ENCODE measurements at regions not wholly inside any gene's neighbourhood (a gene's known extent, or its start where the extent isn't known, plus 50 kb on each side); places are given as distances from the start of the nearest gene placed in this dataset.

- no peaks in the 10 kb centered on the region for H4K20me1 ChIP-seq (replicated peaks; ENCODE audit: control insufficient read depth, insufficient read depth, low read length)
- DNase-seq (ENCODE audit: extremely low read depth in 1 of 4, low spot score in 3 of 4) (no peak), ATAC-seq (no peak), FAIRE-seq (no peak)
- no peak for TF ChIP-seq SNIP1 (IDR thresholded peaks at IDR 0.05; ENCODE audit: low read depth)
- no peak for TF ChIP-seq GTF2E2 (tag; IDR thresholded peaks at IDR 0.05)
- TF ChIP-seq HNRNPK (IDR thresholded peaks at IDR 0.05; ENCODE audit: low read depth, low read length, poor library complexity, severe bottlenecking): peak; percentile 81
- no peak for TF ChIP-seq SRSF9 (IDR thresholded peaks at IDR 0.05; ENCODE audit: borderline replicate concordance, low read depth, low read length)
- TF ChIP-seq DLX4 (CRISPR knock-in tag; IDR thresholded peaks at IDR 0.05): no peak
- WGBS (ENCODE audit: insufficient coverage, low coverage, missing lambda C conversion rate): 24% methylated on average over 2 of the region's 2 CpGs
- H3K36me3 ChIP-seq (ENCODE audit: control insufficient read depth, insufficient read depth, low read length): no peaks in the 10 kb centered on the region
- no peaks in the 10 kb centered on the region for H3K27me3 ChIP-seq (ENCODE audit: control insufficient read depth in 2 of 2, insufficient read depth in 2 of 2, low read length in 2 of 2)
- no peaks in the 10 kb centered on the region for H3K9me3 ChIP-seq (replicated peaks; ENCODE audit: control insufficient read depth, insufficient read depth, low read depth, low read length)
- no peak overlapping the region for H3K27ac ChIP-seq (ENCODE audit: extremely low read depth, low read depth, low read length)
- CTCF ChIA-PET (ENCODE audit: low intra/inter-chr PET ratio): no interaction called here
- POLR2A ChIA-PET: interaction anchor here (0.7 to 1.1 kb wide), 2 partner anchors 12 to 23 kb away, joined by 3 to 4 read pairs; no protein-coding TSS in a partner anchor
- H3K9me1 ChIP-seq (ENCODE audit: control insufficient read depth, insufficient read depth, low read length): no peaks in the 10 kb centered on the region
- no peaks in the 10 kb centered on the region for H3K4me1 ChIP-seq (replicated peaks in 1 of 2; ENCODE audit: control insufficient read depth in 2 of 2, insufficient read depth in 2 of 2, low read length in 2 of 2)
- H3K9ac ChIP-seq (ENCODE audit: insufficient read depth in 1 of 2, low read depth in 2 of 2, low read length in 2 of 2): no peak overlapping the region
- no peak overlapping the region for H3K4me2 ChIP-seq (ENCODE audit: insufficient read depth, low read length)
- intact Hi-C loops (cut with micrococcal nuclease): no loop called here
- H3K4me3 ChIP-seq: no peak overlapping the region
- H2AFZ ChIP-seq (ENCODE audit: low read depth, low read length): peak overlapping the region; percentile 26; the same call in 1 of the 2 replicates
- BruUV-seq (replicated peaks): no TSS peak
- no peaks in the 10 kb centered on the region for H3K79me2 ChIP-seq (ENCODE audit: control insufficient read depth, insufficient read depth, low read length)
- in situ Hi-C loops (cut with MboI): no loop called here
These were observed 219.3 kb downstream of the ZEB2 start for GRCh38 chr2:144300632-144301031.

GRCh38 chr2:144290276-144290675, 229.6 kb downstream of the ZEB2 start:
- CTCF ChIA-PET (ENCODE audit: low intra/inter-chr PET ratio): no interaction called here
- no peaks in the 10 kb centered on the region for H3K27me3 ChIP-seq (ENCODE audit: control insufficient read depth in 2 of 2, insufficient read depth in 2 of 2, low read length in 2 of 2)
- no peak overlapping the region for H3K4me3 ChIP-seq
- in situ Hi-C loops (cut with MboI): no loop called here
- intact Hi-C loops (cut with micrococcal nuclease): no loop called here
- BruUV-seq (replicated peaks): no TSS peak
- H3K4me2 ChIP-seq (ENCODE audit: insufficient read depth, low read length): no peak overlapping the region
- no peaks in the 10 kb centered on the region for H4K20me1 ChIP-seq (replicated peaks; ENCODE audit: control insufficient read depth, insufficient read depth, low read length)
- no peaks in the 10 kb centered on the region for H3K9me3 ChIP-seq (replicated peaks; ENCODE audit: control insufficient read depth, insufficient read depth, low read depth, low read length)
- 82% methylated on average over 1 of the region's 1 CpG for WGBS (ENCODE audit: insufficient coverage, low coverage, missing lambda C conversion rate)
- H3K36me3 ChIP-seq (ENCODE audit: control insufficient read depth, insufficient read depth, low read length): no peaks in the 10 kb centered on the region
- H3K27ac ChIP-seq (ENCODE audit: extremely low read depth, low read depth, low read length): no peak overlapping the region
- POLR2A ChIA-PET: no interaction called here
- H3K9me1 ChIP-seq (ENCODE audit: control insufficient read depth, insufficient read depth, low read length): no peaks in the 10 kb centered on the region
- no peak overlapping the region for H3K9ac ChIP-seq (ENCODE audit: insufficient read depth in 1 of 2, low read depth in 2 of 2, low read length in 2 of 2)
- H3K79me2 ChIP-seq (ENCODE audit: control insufficient read depth, insufficient read depth, low read length): no peaks in the 10 kb centered on the region
- ATAC-seq (no peak), DNase-seq (ENCODE audit: extremely low read depth in 1 of 4, low spot score in 3 of 4) (no peak), FAIRE-seq (no peak)
- H3K4me1 ChIP-seq (replicated peaks in 1 of 2; ENCODE audit: control insufficient read depth in 2 of 2, insufficient read depth in 2 of 2, low read length in 2 of 2): no peaks in the 10 kb centered on the region
- H2AFZ ChIP-seq (ENCODE audit: low read depth, low read length): no peak overlapping the region
- no peak for TF ChIP-seq HLTF (IDR thresholded peaks at IDR 0.05)
- no peak for TF ChIP-seq MAFF (IDR thresholded peaks at IDR 0.05; ENCODE audit: low read length)
- TF ChIP-seq CSDE1 (IDR thresholded peaks at IDR 0.05): no peak
- no peak for TF ChIP-seq BRD4 (IDR thresholded peaks at IDR 0.05)
- no peak for TF ChIP-seq NRF1 (conservative IDR thresholded peaks at IDR 0.05 in 1 of 2, IDR thresholded peaks at IDR 0.05 in 1 of 2)
- no peak for TF ChIP-seq PML (IDR thresholded peaks at IDR 0.05; ENCODE audit: low read length)
- TF ChIP-seq MYNN (IDR thresholded peaks at IDR 0.05): no peak
- TF ChIP-seq MYNN (CRISPR knock-in tag; IDR thresholded peaks at IDR 0.05): no peak
- TF ChIP-seq POLR2G (IDR thresholded peaks at IDR 0.05; ENCODE audit: low read depth, low read length): no peak
- no peak for TF ChIP-seq ZMIZ1 (IDR thresholded peaks at IDR 0.05; ENCODE audit: low read depth in 2 of 2, low read length in 2 of 2)
- no peak for TF ChIP-seq DMBX1 (CRISPR knock-in tag; IDR thresholded peaks at IDR 0.05; ENCODE audit: borderline replicate concordance)
